ENCODE measurements at regions not wholly inside any gene's neighbourhood (a gene's known extent, or its start where the extent isn't known, plus 50 kb on each side); places are given as distances from the start of the nearest gene placed in this dataset.

- Mint-ChIP-seq H3K27ac (no peak overlapping the region), H3K9me3 (no peaks in the 10 kb centered on the region), H3K4me3 (no peak overlapping the region), H3K36me3 (no peaks in the 10 kb centered on the region), H3K4me1 (peaks cover 6% of the 10 kb centered on the region), H3K27me3 (ENCODE audit: insufficient read depth, low read depth) (no peaks in the 10 kb centered on the region)
- H3K79me2 ChIP-seq (ENCODE audit: low read depth): no peaks in the 10 kb centered on the region
- H2AFZ ChIP-seq (replicated peaks): no peak overlapping the region
- H3K9ac ChIP-seq: no peak overlapping the region
- H3K4me2 ChIP-seq: peak overlapping the region; percentile 11
- DNase-seq (ENCODE audit: low spot score): peak; percentile 5
- no peaks in the 10 kb centered on the region for H3K27me3 ChIP-seq
- no peaks in the 10 kb centered on the region for H4K20me1 ChIP-seq (ENCODE audit: low read depth)
- H3K9me3 ChIP-seq (ENCODE audit: low read depth): no peaks in the 10 kb centered on the region
- H3F3A ChIP-seq (ENCODE audit: low read depth): no peaks in the 10 kb centered on the region
- no peak overlapping the region for H3K4me3 ChIP-seq
- H3K4me1 ChIP-seq: peaks cover 15% of the 10 kb centered on the region
- no peaks in the 10 kb centered on the region for H3K36me3 ChIP-seq
- peak overlapping the region; percentile 13 for H3K27ac ChIP-seq
- no peak for TF ChIP-seq EZH2phosphoT487 (IDR thresholded peaks at IDR 0.05)
These were observed 482.5 kb downstream of the FLRT2 start for GRCh38 chr14:86012461-86012860.

GRCh38 chr14:86003998-86004397, 474.1 kb downstream of the FLRT2 start:
- Histone ChIP-seq H3K27me3 (no peaks in the 10 kb centered on the region), H3K4me3 (no peak overlapping the region), H4K20me1 (ENCODE audit: low read depth) (no peaks in the 10 kb centered on the region), H2AFZ (replicated peaks) (no peak overlapping the region), H3K4me2 (no peak overlapping the region), H3K9me3 (ENCODE audit: low read depth) (no peaks in the 10 kb centered on the region), H3K27ac (no peak overlapping the region), H3K36me3 (no peaks in the 10 kb centered on the region), H3K4me1 (no peaks in the 10 kb centered on the region), H3F3A (ENCODE audit: low read depth) (no peaks in the 10 kb centered on the region), H3K9ac (no peak overlapping the region), H3K79me2 (ENCODE audit: low read depth) (no peaks in the 10 kb centered on the region)
- Mint-ChIP-seq H3K4me1 (no peaks in the 10 kb centered on the region), H3K9me3 (no peaks in the 10 kb centered on the region), H3K27me3 (ENCODE audit: insufficient read depth, low read depth) (no peaks in the 10 kb centered on the region), H3K36me3 (no peaks in the 10 kb centered on the region), H3K4me3 (no peak overlapping the region), H3K27ac (no peak overlapping the region)
- DNase-seq (ENCODE audit: low spot score): no peak
- TF ChIP-seq CTCF (IDR thresholded peaks at IDR 0.05) (no peak), EZH2phosphoT487 (IDR thresholded peaks at IDR 0.05) (no peak), EZH2 (IDR thresholded peaks at IDR 0.05) (no peak)

GRCh38 chr14:85996551-85996950, 466.6 kb downstream of the FLRT2 start:
- no peak for DNase-seq (ENCODE audit: low spot score)
- TF ChIP-seq CTCF (IDR thresholded peaks at IDR 0.05): no peak
- no peak for TF ChIP-seq EZH2phosphoT487 (IDR thresholded peaks at IDR 0.05)
- no peak for TF ChIP-seq EZH2 (IDR thresholded peaks at IDR 0.05)
- H3K4me1 Mint-ChIP-seq: no peaks in the 10 kb centered on the region

GRCh38 chr14:85991156-85991555, 461.2 kb downstream of the FLRT2 start:
- Histone ChIP-seq H3K4me2 (no peak overlapping the region), H3F3A (ENCODE audit: low read depth) (no peaks in the 10 kb centered on the region), H3K27ac (no peak overlapping the region), H3K9me3 (ENCODE audit: low read depth) (no peaks in the 10 kb centered on the region), H3K27me3 (no peaks in the 10 kb centered on the region), H3K79me2 (ENCODE audit: low read depth) (no peaks in the 10 kb centered on the region), H3K4me3 (no peak overlapping the region), H4K20me1 (ENCODE audit: low read depth) (no peaks in the 10 kb centered on the region), H3K9ac (no peak overlapping the region), H2AFZ (replicated peaks) (no peak overlapping the region), H3K4me1 (no peaks in the 10 kb centered on the region), H3K36me3 (no peaks in the 10 kb centered on the region)
- Mint-ChIP-seq H3K36me3 (no peaks in the 10 kb centered on the region), H3K27ac (no peak overlapping the region), H3K9me3 (no peaks in the 10 kb centered on the region), H3K27me3 (ENCODE audit: insufficient read depth, low read depth) (no peaks in the 10 kb centered on the region), H3K4me1 (no peaks in the 10 kb centered on the region), H3K4me3 (no peak overlapping the region)
- TF ChIP-seq CTCF (IDR thresholded peaks at IDR 0.05) (no peak), EZH2 (IDR thresholded peaks at IDR 0.05) (no peak), EZH2phosphoT487 (IDR thresholded peaks at IDR 0.05) (no peak)
- DNase-seq (ENCODE audit: low spot score): no peak

More at GRCh38 chr14:85996551-85996950, 466.6 kb downstream of the FLRT2 start:
- H4K20me1 ChIP-seq (ENCODE audit: low read depth): no peaks in the 10 kb centered on the region
- no peaks in the 10 kb centered on the region for H3K4me1 ChIP-seq
- Mint-ChIP-seq H3K27me3 (ENCODE audit: insufficient read depth, low read depth) (no peaks in the 10 kb centered on the region), H3K9me3 (no peaks in the 10 kb centered on the region), H3K27ac (no peak overlapping the region), H3K36me3 (no peaks in the 10 kb centered on the region), H3K4me3 (no peak overlapping the region)
- peak overlapping the region; percentile 60 for H2AFZ ChIP-seq (replicated peaks)
- no peaks in the 10 kb centered on the region for H3K9me3 ChIP-seq (ENCODE audit: low read depth)
- H3K4me2 ChIP-seq: no peak overlapping the region
- no peak overlapping the region for H3K4me3 ChIP-seq
- no peaks in the 10 kb centered on the region for H3K36me3 ChIP-seq
- no peak overlapping the region for H3K9ac ChIP-seq
- H3F3A ChIP-seq (ENCODE audit: low read depth): no peaks in the 10 kb centered on the region
- H3K27ac ChIP-seq: no peak overlapping the region
- no peaks in the 10 kb centered on the region for H3K27me3 ChIP-seq
- H3K79me2 ChIP-seq (ENCODE audit: low read depth): no peaks in the 10 kb centered on the region

Measured in neural progenitor cell (in vitro differentiated cells).